OCI-LY1 (cell line): ENCODE measurements at regions not wholly inside any gene's neighbourhood (a gene's known extent, or its start where the extent isn't known, plus 50 kb on each side); places are given as distances from the start of the nearest gene placed in this dataset.

Source experiments
- H2AFZ ChIP-seq: fragments of 200-600 bp; sonication (generic), shearing (Covaris generic); 2 replicates; pipeline ENCODE4 v1.6.0; 2014; ENCODE audit warnings: antibody characterized with exemption, mild to moderate bottlenecking, low read length
- H3F3A ChIP-seq: fragments of 200-600 bp; sonication (generic), shearing (Covaris generic); 2 replicates; pipeline ENCODE4 v1.6.0; 2014; ENCODE audit warnings: mild to moderate bottlenecking, antibody characterized with exemption, low read length, moderate library complexity; ENCODE audit not compliant: insufficient read depth
- H3K27ac ChIP-seq: fragments of 200-600 bp; sonication (generic); 2 replicates; pipeline ENCODE4 v1.5.1; 2014; ENCODE audit warnings: low read length, mixed run types, mild to moderate bottlenecking, low read depth; ENCODE audit not compliant: poor library complexity, severe bottlenecking
- H3K27me3 ChIP-seq: fragments of 200-600 bp; sonication (generic); 2 replicates; pipeline ENCODE4 v1.6.0; 2014; ENCODE audit warnings: antibody characterized with exemption, mild to moderate bottlenecking, low read length, moderate library complexity; ENCODE audit not compliant: insufficient read depth
- H3K36me3 ChIP-seq: fragments of 200-600 bp; sonication (generic); 2 replicates; pipeline ENCODE4 v1.6.1; 2014; ENCODE audit warnings: mild to moderate bottlenecking, antibody characterized with exemption, low read length, moderate library complexity, mixed read lengths; ENCODE audit not compliant: insufficient read depth
- H3K4me1 ChIP-seq: fragments of 200-600 bp; sonication (generic); 2 replicates; pipeline ENCODE4 v1.5.1; 2014; ENCODE audit warnings: mild to moderate bottlenecking, low read length, moderate library complexity; ENCODE audit not compliant: insufficient read depth, severe bottlenecking
- H3K4me2 ChIP-seq: fragments of 200-600 bp; sonication (generic), shearing (Covaris generic); 2 replicates; pipeline ENCODE4 v1.6.1; 2014; ENCODE audit warnings: low read length
- H3K4me3 ChIP-seq: fragments of 200-600 bp; sonication (generic); 2 replicates; pipeline ENCODE4 v1.5.1; 2014; ENCODE audit warnings: low read length, low read depth, mild to moderate bottlenecking, mixed read lengths; ENCODE audit not compliant: poor library complexity, severe bottlenecking
- H3K79me2 ChIP-seq: fragments of 200-600 bp; shearing (Covaris generic); 2 replicates; pipeline ENCODE4 v1.6.1; 2016; ENCODE audit warnings: mixed run types, low read length, mixed read lengths; ENCODE audit not compliant: insufficient read depth
- H3K9ac ChIP-seq: fragments of 200-600 bp; sonication (generic), shearing (Covaris generic); 2 replicates; pipeline ENCODE4 v1.6.1; 2014; ENCODE audit warnings: mild to moderate bottlenecking, low read length, mixed read lengths
- H3K9me2 ChIP-seq: fragments of 200-600 bp; sonication (generic), shearing (Covaris generic); 2 replicates; pipeline ENCODE4 v1.6.1; 2014; ENCODE audit warnings: low read depth, mild to moderate bottlenecking, low read length, mixed read lengths
- H3K9me3 ChIP-seq: fragments of 200-600 bp; shearing (Covaris generic); 2 replicates; pipeline ENCODE4 v1.6.1; 2014; ENCODE audit warnings: low read length, mixed read lengths
- H4K20me1 ChIP-seq: fragments of 200-600 bp; sonication (generic), shearing (Covaris generic); 2 replicates; pipeline ENCODE4 v1.6.0; 2016; ENCODE audit warnings: mild to moderate bottlenecking, low read length; ENCODE audit not compliant: insufficient read depth
- EZH2 ChIP-seq: fragments of 200-600 bp; sonication (generic), shearing (Covaris generic); IDR thresholded peaks from 2 replicates; pipeline ENCODE4 v1.8.0; 2017; ENCODE audit warnings: borderline replicate concordance, mixed run types, mild to moderate bottlenecking, antibody characterized with exemption, low read length, moderate library complexity, mixed read lengths
- TF ChIP-seq, protein P1 (sequence below): fragments of 200-600 bp; sonication (generic), shearing (Covaris generic); IDR thresholded peaks from 2 replicates; pipeline ENCODE4 v1.5.1; 2017; ENCODE audit warnings: mild to moderate bottlenecking, antibody characterized with exemption, low read length, moderate library complexity, mixed read lengths

DNA sequence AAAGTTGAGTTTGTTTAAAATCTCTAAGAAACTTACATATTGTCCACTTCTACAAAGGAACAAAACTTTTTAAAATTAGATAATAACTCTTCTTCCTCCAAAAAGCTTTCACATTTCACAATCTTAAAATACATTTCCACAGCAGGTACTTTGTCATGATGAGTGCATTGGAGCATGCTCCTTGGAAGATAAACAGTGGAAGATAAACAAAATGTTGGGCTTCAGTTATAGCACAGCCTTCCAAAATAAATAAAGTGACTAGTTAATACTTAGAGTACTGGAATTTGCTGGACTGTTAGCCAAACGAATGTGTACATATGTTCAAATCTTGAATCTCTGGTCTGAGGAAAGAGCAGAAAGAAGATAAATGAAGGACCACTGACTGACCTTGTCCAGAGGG lies 54.9 kb upstream of the PDE5A start:
- no peak overlapping the region for H3K4me2 ChIP-seq
- H3K4me1 ChIP-seq = no peaks in the 10 kb centered on the region

DNA sequence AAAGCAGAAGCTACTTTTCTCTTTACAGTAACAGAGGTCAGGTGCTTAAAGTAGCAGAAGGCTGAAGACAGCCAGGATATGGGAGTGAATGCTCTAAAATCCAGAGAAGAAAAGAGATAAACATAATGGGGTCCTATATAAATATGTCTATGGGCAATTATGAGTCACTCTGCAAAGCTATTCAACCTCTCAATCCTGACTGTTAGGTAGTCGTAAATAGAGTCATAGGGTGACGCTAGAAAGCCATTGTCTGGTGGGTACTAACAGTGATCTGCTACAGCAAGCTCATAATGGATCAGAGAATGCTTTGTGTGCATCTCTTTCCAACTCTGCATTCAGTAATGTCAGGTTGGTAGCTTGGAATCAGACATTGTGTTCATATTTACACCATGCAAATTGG lies 53.5 kb upstream of the PDE5A start:
- Histone ChIP-seq H3K27ac (no peak overlapping the region), H4K20me1 (no peaks in the 10 kb centered on the region), H3K4me1 (no peaks in the 10 kb centered on the region), H2AFZ (no peak overlapping the region), H3K4me3 (no peak overlapping the region), H3K9me3 (no peaks in the 10 kb centered on the region), H3K79me2 (no peaks in the 10 kb centered on the region), H3K9ac (no peak overlapping the region), H3K9me2 (no peaks in the 10 kb centered on the region), H3K27me3 (no peaks in the 10 kb centered on the region), H3K36me3 (no peaks in the 10 kb centered on the region), H3K4me2 (no peak overlapping the region), H3F3A (no peaks in the 10 kb centered on the region)
- no peak for TF ChIP-seq EZH2
- TF ChIP-seq, protein P1, sequence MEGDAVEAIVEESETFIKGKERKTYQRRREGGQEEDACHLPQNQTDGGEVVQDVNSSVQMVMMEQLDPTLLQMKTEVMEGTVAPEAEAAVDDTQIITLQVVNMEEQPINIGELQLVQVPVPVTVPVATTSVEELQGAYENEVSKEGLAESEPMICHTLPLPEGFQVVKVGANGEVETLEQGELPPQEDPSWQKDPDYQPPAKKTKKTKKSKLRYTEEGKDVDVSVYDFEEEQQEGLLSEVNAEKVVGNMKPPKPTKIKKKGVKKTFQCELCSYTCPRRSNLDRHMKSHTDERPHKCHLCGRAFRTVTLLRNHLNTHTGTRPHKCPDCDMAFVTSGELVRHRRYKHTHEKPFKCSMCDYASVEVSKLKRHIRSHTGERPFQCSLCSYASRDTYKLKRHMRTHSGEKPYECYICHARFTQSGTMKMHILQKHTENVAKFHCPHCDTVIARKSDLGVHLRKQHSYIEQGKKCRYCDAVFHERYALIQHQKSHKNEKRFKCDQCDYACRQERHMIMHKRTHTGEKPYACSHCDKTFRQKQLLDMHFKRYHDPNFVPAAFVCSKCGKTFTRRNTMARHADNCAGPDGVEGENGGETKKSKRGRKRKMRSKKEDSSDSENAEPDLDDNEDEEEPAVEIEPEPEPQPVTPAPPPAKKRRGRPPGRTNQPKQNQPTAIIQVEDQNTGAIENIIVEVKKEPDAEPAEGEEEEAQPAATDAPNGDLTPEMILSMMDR = no peak

More for the DNA sequence above, 54.9 kb upstream of the PDE5A start:
- H3K9me2 ChIP-seq = no peaks in the 10 kb centered on the region
- no peaks in the 10 kb centered on the region for H3K27me3 ChIP-seq
- no peaks in the 10 kb centered on the region for H3F3A ChIP-seq
- TF ChIP-seq, protein P1 = no peak
- TF ChIP-seq EZH2 = no peak
- no peaks in the 10 kb centered on the region for H4K20me1 ChIP-seq
- no peak overlapping the region for H3K9ac ChIP-seq
- no peaks in the 10 kb centered on the region for H3K79me2 ChIP-seq
- no peaks in the 10 kb centered on the region for H3K36me3 ChIP-seq
- H3K4me3 ChIP-seq = no peak overlapping the region
- H3K27ac ChIP-seq = no peak overlapping the region
- no peak overlapping the region for H2AFZ ChIP-seq
- H3K9me3 ChIP-seq = no peaks in the 10 kb centered on the region

DNA sequence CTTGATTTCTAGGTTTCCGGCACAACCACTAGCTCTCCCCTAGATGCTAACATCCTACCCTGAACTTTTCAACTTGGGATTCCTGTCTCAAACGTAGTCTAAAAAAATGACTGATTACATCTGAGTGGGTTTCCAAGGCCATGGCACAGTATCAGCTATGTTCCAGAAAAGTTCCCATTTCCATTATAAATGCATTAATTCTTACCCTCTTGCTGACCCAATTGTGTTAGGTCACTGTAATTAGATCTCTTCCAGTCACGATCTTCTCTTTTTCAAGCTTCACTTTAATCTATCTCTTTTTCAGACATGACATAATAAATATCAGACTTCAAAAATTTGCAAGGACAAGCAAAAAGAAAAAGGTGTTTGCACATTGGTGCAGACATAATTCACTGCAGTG lies 50.6 kb upstream of the PDE5A start:
- no peak overlapping the region for H3K27ac ChIP-seq
- H4K20me1 ChIP-seq = no peaks in the 10 kb centered on the region
- no peaks in the 10 kb centered on the region for H3K27me3 ChIP-seq
- no peak overlapping the region for H3K4me3 ChIP-seq
- no peaks in the 10 kb centered on the region for H3F3A ChIP-seq
- no peaks in the 10 kb centered on the region for H3K9me2 ChIP-seq
- H3K9ac ChIP-seq = no peak overlapping the region
- TF ChIP-seq, protein P1 = no peak
- no peak for TF ChIP-seq EZH2
- no peaks in the 10 kb centered on the region for H3K36me3 ChIP-seq
- H2AFZ ChIP-seq = no peak overlapping the region
- H3K4me2 ChIP-seq = no peak overlapping the region
- H3K9me3 ChIP-seq = no peaks in the 10 kb centered on the region
- no peaks in the 10 kb centered on the region for H3K4me1 ChIP-seq
- H3K79me2 ChIP-seq = no peaks in the 10 kb centered on the region
